ENCODE measurements at regions not wholly inside any gene's neighbourhood (a gene's known extent, or its start where the extent isn't known, plus 50 kb on each side); places are given as distances from the start of the nearest gene placed in this dataset.
"Not testable (repeated sequence)": the region's sequence is repeated elsewhere in the genome, so short reads cannot be mapped to it uniquely, and the experiment has no call there.

DNA sequence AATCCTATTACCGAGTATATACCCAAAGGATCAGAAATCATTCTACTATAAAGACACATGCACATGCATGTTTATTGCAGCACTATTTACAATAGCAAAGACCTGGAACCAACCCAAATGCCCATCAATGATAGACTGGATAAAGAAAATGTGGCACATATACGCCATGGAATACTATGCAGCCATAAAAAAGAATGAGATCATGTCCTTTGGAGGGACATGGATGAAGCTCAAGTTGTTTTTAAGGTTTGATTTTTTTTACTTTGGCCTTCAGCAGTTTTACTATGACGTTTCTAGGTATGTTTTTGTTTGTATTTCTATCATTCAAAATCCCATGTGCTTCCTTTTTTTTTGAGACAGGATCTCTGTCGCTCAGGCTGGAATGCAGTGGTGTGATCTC is 265.8 kb downstream of the SETD4 start:
- in situ Hi-C loops (cut with HindIII; ENCODE audit: extremely low pct_ligation_motif_present, low pct_unique_long_range_greater_than_20kb); H3K27me3 ChIP-seq (ENCODE audit: control insufficient read depth in 1 of 2, insufficient read depth in 2 of 2, low read length in 2 of 2); H3K79me2 ChIP-seq (ENCODE audit: insufficient read depth, low read length); ATAC-seq; DNase-seq (ENCODE audit: low spot score); H3K9ac ChIP-seq (ENCODE audit: insufficient read depth, low read depth, low read length); H3K36me3 ChIP-seq (replicated peaks in 1 of 2; ENCODE audit: control insufficient read depth in 1 of 2, insufficient read depth in 2 of 2, low read length in 2 of 2); H3K4me2 ChIP-seq (ENCODE audit: low read depth, low read length); intact Hi-C loops (cut with micrococcal nuclease; ENCODE audit: unreplicated experiment); H3K4me3 ChIP-seq (replicated peaks in 1 of 3; ENCODE audit: insufficient read depth in 1 of 3, low read depth in 2 of 3, low read length in 3 of 3); BruUV-seq (replicated peaks); H3K9me3 ChIP-seq (ENCODE audit: low read length); H4K20me1 ChIP-seq (ENCODE audit: insufficient read depth, low read length); H3K27ac ChIP-seq (ENCODE audit: extremely low read length, insufficient read depth, low read length); FAIRE-seq; H3K4me1 ChIP-seq (ENCODE audit: insufficient read depth, low read length); CTCF ChIA-PET (ENCODE audit: low intra/inter-chr PET ratio, low total read pairs); POLR2A ChIA-PET; H2AFZ ChIP-seq (ENCODE audit: low read length): not testable (repeated sequence)
- WGBS (ENCODE audit: low lambda C conversion rate), result 65% methylated on average over 4 of the region's 4 CpGs

DNA sequence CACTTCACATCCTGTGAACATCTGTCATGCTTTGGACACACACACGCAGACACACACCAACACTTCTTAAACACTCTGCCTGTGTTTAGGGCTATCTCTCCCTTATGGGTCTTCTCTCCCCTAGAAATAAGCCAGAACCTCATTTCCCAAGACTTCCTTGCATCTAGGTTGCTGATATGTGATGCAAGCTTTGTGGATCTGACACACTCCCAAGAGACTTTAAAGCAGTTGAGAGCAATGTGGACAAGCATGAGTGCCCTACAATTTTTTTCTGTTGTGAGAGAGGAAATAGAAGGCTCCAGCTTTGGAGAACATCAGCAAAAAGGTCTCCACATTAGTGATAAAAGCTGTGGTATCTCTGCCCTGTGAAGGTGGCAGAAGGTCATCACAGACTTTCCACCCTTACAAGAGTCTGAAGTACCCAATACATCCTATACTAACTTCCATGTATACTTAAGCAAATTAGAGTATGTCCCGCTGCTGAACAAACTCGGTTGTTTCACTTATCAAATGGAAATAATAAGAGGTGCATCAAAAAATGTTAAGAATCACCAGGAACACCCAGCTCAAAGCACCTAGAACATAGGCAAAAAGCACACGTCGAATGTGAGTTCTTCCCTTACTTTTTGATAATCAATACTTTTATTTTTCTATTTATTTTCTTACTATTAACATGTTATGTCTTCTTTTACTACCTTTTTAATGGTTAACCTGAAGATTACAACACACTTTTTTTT is 267.6 kb downstream of the SETD4 start:
- WGBS (ENCODE audit: low lambda C conversion rate), result 37% methylated on average over 5 of the region's 5 CpGs
- no TSS peak for BruUV-seq (replicated peaks)
- Histone ChIP-seq H3K36me3 (replicated peaks in 1 of 2; ENCODE audit: control insufficient read depth in 1 of 2, insufficient read depth in 2 of 2, low read length in 2 of 2) (no peaks in the 10 kb centered on the region), H3K9me3 (ENCODE audit: low read length) (no peaks in the 10 kb centered on the region), H3K4me2 (ENCODE audit: low read depth, low read length) (no peak overlapping the region), H3K4me1 (ENCODE audit: insufficient read depth, low read length) (no peaks in the 10 kb centered on the region), H3K4me3 (replicated peaks in 1 of 3; ENCODE audit: insufficient read depth in 1 of 3, low read depth in 2 of 3, low read length in 3 of 3) (no peak overlapping the region), H3K9ac (ENCODE audit: insufficient read depth, low read depth, low read length) (no peak overlapping the region), H4K20me1 (ENCODE audit: insufficient read depth, low read length) (no peaks in the 10 kb centered on the region), H3K79me2 (ENCODE audit: insufficient read depth, low read length) (no peaks in the 10 kb centered on the region), H3K27me3 (ENCODE audit: control insufficient read depth in 1 of 2, insufficient read depth in 2 of 2, low read length in 2 of 2) (no peaks in the 10 kb centered on the region), H2AFZ (ENCODE audit: low read length) (no peak overlapping the region), H3K27ac (ENCODE audit: extremely low read length, insufficient read depth, low read length) (no peak overlapping the region)
- FAIRE-seq (no peak), ATAC-seq (no peak), DNase-seq (ENCODE audit: low spot score) (no peak)
- CTCF ChIA-PET (ENCODE audit: low intra/inter-chr PET ratio, low total read pairs), result no interaction called here
- in situ Hi-C loops (cut with HindIII; ENCODE audit: extremely low pct_ligation_motif_present, low pct_unique_long_range_greater_than_20kb), result no loop called here
- POLR2A ChIA-PET, result no interaction called here
- intact Hi-C loops (cut with micrococcal nuclease; ENCODE audit: unreplicated experiment), result no loop called here
- TF ChIP-seq, protein P1, sequence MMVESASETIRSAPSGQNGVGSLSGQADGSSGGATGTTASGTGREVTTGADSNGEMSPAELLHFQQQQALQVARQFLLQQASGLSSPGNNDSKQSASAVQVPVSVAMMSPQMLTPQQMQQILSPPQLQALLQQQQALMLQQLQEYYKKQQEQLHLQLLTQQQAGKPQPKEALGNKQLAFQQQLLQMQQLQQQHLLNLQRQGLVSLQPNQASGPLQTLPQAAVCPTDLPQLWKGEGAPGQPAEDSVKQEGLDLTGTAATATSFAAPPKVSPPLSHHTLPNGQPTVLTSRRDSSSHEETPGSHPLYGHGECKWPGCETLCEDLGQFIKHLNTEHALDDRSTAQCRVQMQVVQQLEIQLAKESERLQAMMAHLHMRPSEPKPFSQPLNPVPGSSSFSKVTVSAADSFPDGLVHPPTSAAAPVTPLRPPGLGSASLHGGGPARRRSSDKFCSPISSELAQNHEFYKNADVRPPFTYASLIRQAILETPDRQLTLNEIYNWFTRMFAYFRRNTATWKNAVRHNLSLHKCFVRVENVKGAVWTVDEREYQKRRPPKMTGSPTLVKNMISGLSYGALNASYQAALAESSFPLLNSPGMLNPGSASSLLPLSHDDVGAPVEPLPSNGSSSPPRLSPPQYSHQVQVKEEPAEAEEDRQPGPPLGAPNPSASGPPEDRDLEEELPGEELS (CRISPR knock-in tag; IDR thresholded peaks at IDR 0.05), result no peak
- TF ChIP-seq PHB2 (IDR thresholded peaks at IDR 0.05; ENCODE audit: partially characterized antibody) (no peak), FOXO1 (CRISPR knock-in tag; IDR thresholded peaks at IDR 0.05) (no peak), CENPT (CRISPR knock-in tag; IDR thresholded peaks at IDR 0.05; ENCODE audit: low read depth) (no peak), MAFK (conservative IDR thresholded peaks at IDR 0.05 in 1 of 2, IDR thresholded peaks at IDR 0.05 in 1 of 2; ENCODE audit: low read length in 2 of 2) (no peak), ETV6 (CRISPR knock-in tag; conservative IDR thresholded peaks at IDR 0.05) (no peak), ZNF530 (CRISPR knock-in tag; IDR thresholded peaks at IDR 0.05; ENCODE audit: low read depth) (no peak), NR2F2 (IDR thresholded peaks at IDR 0.05; ENCODE audit: borderline replicate concordance, low read depth) (no peak), DPF2 (CRISPR knock-in tag; IDR thresholded peaks at IDR 0.05; ENCODE audit: borderline replicate concordance, low read depth) (no peak), HNRNPUL1 (IDR thresholded peaks at IDR 0.05; ENCODE audit: low read depth, low read length) (no peak)
- TF ChIP-seq, protein P2, sequence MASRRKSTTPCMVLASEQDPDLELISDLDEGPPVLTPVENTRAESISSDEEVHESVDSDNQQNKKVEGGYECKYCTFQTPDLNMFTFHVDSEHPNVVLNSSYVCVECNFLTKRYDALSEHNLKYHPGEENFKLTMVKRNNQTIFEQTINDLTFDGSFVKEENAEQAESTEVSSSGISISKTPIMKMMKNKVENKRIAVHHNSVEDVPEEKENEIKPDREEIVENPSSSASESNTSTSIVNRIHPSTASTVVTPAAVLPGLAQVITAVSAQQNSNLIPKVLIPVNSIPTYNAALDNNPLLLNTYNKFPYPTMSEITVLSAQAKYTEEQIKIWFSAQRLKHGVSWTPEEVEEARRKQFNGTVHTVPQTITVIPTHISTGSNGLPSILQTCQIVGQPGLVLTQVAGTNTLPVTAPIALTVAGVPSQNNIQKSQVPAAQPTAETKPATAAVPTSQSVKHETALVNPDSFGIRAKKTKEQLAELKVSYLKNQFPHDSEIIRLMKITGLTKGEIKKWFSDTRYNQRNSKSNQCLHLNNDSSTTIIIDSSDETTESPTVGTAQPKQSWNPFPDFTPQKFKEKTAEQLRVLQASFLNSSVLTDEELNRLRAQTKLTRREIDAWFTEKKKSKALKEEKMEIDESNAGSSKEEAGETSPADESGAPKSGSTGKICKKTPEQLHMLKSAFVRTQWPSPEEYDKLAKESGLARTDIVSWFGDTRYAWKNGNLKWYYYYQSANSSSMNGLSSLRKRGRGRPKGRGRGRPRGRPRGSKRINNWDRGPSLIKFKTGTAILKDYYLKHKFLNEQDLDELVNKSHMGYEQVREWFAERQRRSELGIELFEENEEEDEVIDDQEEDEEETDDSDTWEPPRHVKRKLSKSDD (CRISPR knock-in tag; IDR thresholded peaks at IDR 0.05; ENCODE audit: low read depth), result no peak

Measured in HepG2 (cell line).